ENCODE measurements at regions not wholly inside any gene's neighbourhood (a gene's known extent, or its start where the extent isn't known, plus 50 kb on each side); places are given as distances from the start of the nearest gene placed in this dataset.
"Not testable (repeated sequence)": the region's sequence is repeated elsewhere in the genome, so short reads cannot be mapped to it uniquely, and the experiment has no call there.

GRCh38 chr18:9022397-9023155 is 79.9 kb upstream of the NDUFV2 start:
- Mint-ChIP-seq H3K4me1 (peaks cover 4% of the 10 kb centered on the region), H3K27ac (no peak overlapping the region), H3K9me3 (ENCODE audit: insufficient read depth) (peaks cover 3% of the 10 kb centered on the region), H3K27me3 (peaks cover 4% of the 10 kb centered on the region), H3K4me3 (no peak overlapping the region)
- intact Hi-C loops (cut with micrococcal nuclease), result no loop called here
- 94% methylated on average over 4 of the region's 8 CpGs for WGBS (ENCODE audit: insufficient coverage)
- Histone ChIP-seq H3K79me2 (ENCODE audit: control insufficient read depth, insufficient read depth, low read length) (no peaks in the 10 kb centered on the region), H3K36me3 (replicated peaks in 1 of 2; ENCODE audit: control extremely low read depth in 1 of 2, control insufficient read depth in 1 of 2, extremely low read depth in 1 of 2, insufficient read depth in 2 of 2, low read length in 1 of 2) (no peaks in the 10 kb centered on the region), H4K20me1 (ENCODE audit: control insufficient read depth, insufficient read depth, low read length, poor library complexity, severe bottlenecking) (no peaks in the 10 kb centered on the region), H3K27ac (ENCODE audit: low read length in 2 of 2) (no peak overlapping the region), H3K4me2 (replicated peaks; ENCODE audit: low read depth, low read length, poor library complexity, severe bottlenecking) (no peak overlapping the region), H3K9me3 (ENCODE audit: control extremely low read depth in 1 of 3, control insufficient read depth in 2 of 3, insufficient read depth in 1 of 3, low read length in 2 of 3) (peaks cover 0 to 1% (median 0%) of the 10 kb centered on the region in 3 donors), H3K9ac (ENCODE audit: low read length) (no peak overlapping the region), H3K27me3 (replicated peaks in 1 of 4; ENCODE audit: control extremely low read depth in 1 of 4, control insufficient read depth in 3 of 4, insufficient read depth in 4 of 4, low read length in 3 of 4) (no peaks in the 10 kb centered on the region), H3K4me3 (ENCODE audit: control extremely low read depth in 1 of 5, extremely low read depth in 1 of 5, insufficient read depth in 1 of 5, low read depth in 2 of 5, low read length in 4 of 5) (no peak overlapping the region), H3K4me1 (ENCODE audit: control insufficient read depth in 2 of 2, insufficient read depth in 2 of 2, low read length in 2 of 2) (peaks cover under 1 to 4% of the 10 kb centered on the region in 2 donors), H2AFZ (ENCODE audit: insufficient read depth, low read depth, low read length, poor library complexity, severe bottlenecking) (no peak overlapping the region)
- no peak for TF ChIP-seq EZH2 (IDR thresholded peaks at IDR 0.05; ENCODE audit: borderline replicate concordance, insufficient read depth, low read depth, low read length, poor library complexity, severe bottlenecking)
- TF ChIP-seq, protein P1, sequence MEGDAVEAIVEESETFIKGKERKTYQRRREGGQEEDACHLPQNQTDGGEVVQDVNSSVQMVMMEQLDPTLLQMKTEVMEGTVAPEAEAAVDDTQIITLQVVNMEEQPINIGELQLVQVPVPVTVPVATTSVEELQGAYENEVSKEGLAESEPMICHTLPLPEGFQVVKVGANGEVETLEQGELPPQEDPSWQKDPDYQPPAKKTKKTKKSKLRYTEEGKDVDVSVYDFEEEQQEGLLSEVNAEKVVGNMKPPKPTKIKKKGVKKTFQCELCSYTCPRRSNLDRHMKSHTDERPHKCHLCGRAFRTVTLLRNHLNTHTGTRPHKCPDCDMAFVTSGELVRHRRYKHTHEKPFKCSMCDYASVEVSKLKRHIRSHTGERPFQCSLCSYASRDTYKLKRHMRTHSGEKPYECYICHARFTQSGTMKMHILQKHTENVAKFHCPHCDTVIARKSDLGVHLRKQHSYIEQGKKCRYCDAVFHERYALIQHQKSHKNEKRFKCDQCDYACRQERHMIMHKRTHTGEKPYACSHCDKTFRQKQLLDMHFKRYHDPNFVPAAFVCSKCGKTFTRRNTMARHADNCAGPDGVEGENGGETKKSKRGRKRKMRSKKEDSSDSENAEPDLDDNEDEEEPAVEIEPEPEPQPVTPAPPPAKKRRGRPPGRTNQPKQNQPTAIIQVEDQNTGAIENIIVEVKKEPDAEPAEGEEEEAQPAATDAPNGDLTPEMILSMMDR (IDR thresholded peaks at IDR 0.05), result no peak
- DNase-seq, result no peak
- no peak for ATAC-seq (ENCODE audit: low read depth)
- ChIA-PET POLR2A (interaction anchor here (0.7 kb wide), 1 partner anchor 48 kb away, joined by 3 read pairs; no protein-coding TSS in a partner anchor), CTCF (no interaction called here)

DNA sequence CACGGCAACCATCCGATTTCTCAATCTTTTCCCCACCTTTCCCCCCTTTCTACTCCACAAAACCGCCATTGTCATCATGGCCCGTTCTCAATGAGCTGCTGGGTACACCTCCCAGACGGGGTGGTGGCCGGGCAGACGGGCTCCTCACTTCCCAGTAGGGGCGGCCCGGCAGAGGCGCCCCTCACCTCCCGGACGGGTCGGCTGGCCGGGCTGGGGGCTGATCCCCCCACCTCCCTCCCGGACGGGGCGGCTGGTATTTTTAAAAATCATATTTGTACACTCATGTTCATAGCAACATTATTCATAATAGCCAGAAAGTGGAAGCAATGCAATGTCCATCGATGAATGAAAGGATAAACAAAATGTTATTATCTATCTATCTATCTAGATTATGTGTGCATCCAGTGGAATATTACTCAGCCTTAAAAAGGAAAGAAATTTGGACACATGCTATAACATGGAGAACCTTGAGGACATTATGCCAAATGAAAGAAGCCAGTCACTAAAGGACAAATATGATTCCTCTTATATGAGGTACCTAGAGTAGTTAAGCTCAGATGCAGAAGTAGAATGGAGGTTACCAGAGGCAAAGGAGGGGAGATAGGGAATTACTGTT is 78.4 kb upstream of the NDUFV2 start:
- H3K4me3 ChIP-seq (ENCODE audit: control extremely low read depth in 1 of 5, extremely low read depth in 1 of 5, insufficient read depth in 1 of 5, low read depth in 2 of 5, low read length in 4 of 5); H2AFZ ChIP-seq (ENCODE audit: insufficient read depth, low read depth, low read length, poor library complexity, severe bottlenecking); intact Hi-C loops (cut with micrococcal nuclease); H4K20me1 ChIP-seq (ENCODE audit: control insufficient read depth, insufficient read depth, low read length, poor library complexity, severe bottlenecking); H3K4me1 ChIP-seq (ENCODE audit: control insufficient read depth in 2 of 2, insufficient read depth in 2 of 2, low read length in 2 of 2); H3K9me3 ChIP-seq (ENCODE audit: control extremely low read depth in 1 of 3, control insufficient read depth in 2 of 3, insufficient read depth in 1 of 3, low read length in 2 of 3); H3K36me3 ChIP-seq (replicated peaks in 1 of 2; ENCODE audit: control extremely low read depth in 1 of 2, control insufficient read depth in 1 of 2, extremely low read depth in 1 of 2, insufficient read depth in 2 of 2, low read length in 1 of 2); CTCF ChIA-PET; DNase-seq; H3K27ac Mint-ChIP-seq; H3K27ac ChIP-seq (ENCODE audit: low read length in 2 of 2); POLR2A ChIA-PET; H3K9ac ChIP-seq (ENCODE audit: low read length); H3K27me3 ChIP-seq (replicated peaks in 1 of 4; ENCODE audit: control extremely low read depth in 1 of 4, control insufficient read depth in 3 of 4, insufficient read depth in 4 of 4, low read length in 3 of 4); H3K4me1 Mint-ChIP-seq; H3K9me3 Mint-ChIP-seq (ENCODE audit: insufficient read depth); H3K4me2 ChIP-seq (replicated peaks; ENCODE audit: low read depth, low read length, poor library complexity, severe bottlenecking); H3K79me2 ChIP-seq (ENCODE audit: control insufficient read depth, insufficient read depth, low read length); H3K27me3 Mint-ChIP-seq; ATAC-seq (ENCODE audit: low read depth); H3K4me3 Mint-ChIP-seq: not testable (repeated sequence)
- 95% methylated on average over 9 of the region's 18 CpGs for WGBS (ENCODE audit: insufficient coverage)
